CD4-positive, alpha-beta T cell (primary cell): ENCODE measurements at regions not wholly inside any gene's neighbourhood (a gene's known extent, or its start where the extent isn't known, plus 50 kb on each side); places are given as distances from the start of the nearest gene placed in this dataset.

Experiments
- ATAC-seq: fragments of 200-7000 bp; cut with Tn5 transposase; one replicate; pipeline ENCODE4 v1.10.0; 2022; ENCODE audit warnings: mild to moderate bottlenecking; ENCODE audit not compliant: poor library complexity
- CTCF ChIA-PET: fragments of 350-600 bp; sonication (Branson Sonifier 250); formaldehyde crosslinking; loops from one replicate; lab custom pipeline; 2021; ENCODE audit warnings: antibody characterized with exemption, inconsistent platforms; lab: Charles Lee
- POLR2A ChIA-PET: fragments of 350-600 bp; sonication (Branson Sonifier 250); formaldehyde crosslinking; loops from one replicate; lab custom pipeline; 2021; ENCODE audit warnings: antibody characterized with exemption, inconsistent platforms; lab: Charles Lee
- DNase-seq, 14 experiments: peaks; one replicate each; pipeline ENCODE4 v3.0.0-alpha.2; 2013 to 2020; ENCODE audit warnings: mixed read lengths in 2 of 14
- H3K27ac ChIP-seq, 2 donors: one replicate each; pipeline versions ENCODE4 v1.5.1 to v1.7.0; 2013; ENCODE audit warnings: low read length in 2 of 2, low read depth in 1 of 2, mild to moderate bottlenecking in 1 of 2
- H3K27me3 ChIP-seq, 2 experiments: 1 replicate in 1 of 2; 2 replicates in 1 of 2; pipeline versions ENCODE4 v1.6.1 to v1.7.0; 2013; ENCODE audit warnings: low read length in 2 of 2, control low read depth in 1 of 2, mild to moderate bottlenecking in 1 of 2, moderate library complexity in 1 of 2; ENCODE audit not compliant: insufficient read depth in 2 of 2, control insufficient read depth in 1 of 2
- H3K36me3 ChIP-seq: one replicate; pipeline ENCODE4 v1.6.1; 2013; ENCODE audit warnings: low read length, control low read depth; ENCODE audit not compliant: insufficient read depth
- H3K4me1 ChIP-seq: one replicate; pipeline ENCODE4 v1.6.1; 2013; ENCODE audit warnings: low read length, control low read depth; ENCODE audit not compliant: insufficient read depth
- H3K4me3 ChIP-seq: one replicate; pipeline ENCODE4 v1.5.1; 2013; ENCODE audit warnings: mild to moderate bottlenecking, low read length, moderate library complexity
- H3K9me3 ChIP-seq, 2 experiments: 1 replicate in 1 of 2; 2 replicates in 1 of 2; pipeline versions ENCODE4 v1.6.1 to v1.7.0; 2013; ENCODE audit warnings: low read length in 2 of 2, mild to moderate bottlenecking in 2 of 2, control low read depth in 1 of 2, moderate library complexity in 1 of 2; ENCODE audit not compliant: control insufficient read depth in 1 of 2, insufficient read depth in 1 of 2
- H3K27ac Mint-ChIP-seq: one replicate; pipeline ENCODE4 v1.8.0; 2020; ENCODE audit warnings: mixed read lengths
- H3K27me3 Mint-ChIP-seq: one replicate; pipeline ENCODE4 v1.8.0; 2021; ENCODE audit warnings: mixed read lengths
- H3K36me3 Mint-ChIP-seq: one replicate; pipeline ENCODE4 v1.8.0; 2021; ENCODE audit warnings: low read depth, mixed read lengths
- H3K4me1 Mint-ChIP-seq: one replicate; pipeline ENCODE4 v1.8.0; 2021; ENCODE audit warnings: low read depth, mixed read lengths
- H3K4me3 Mint-ChIP-seq: one replicate; pipeline ENCODE4 v1.8.0; 2020; ENCODE audit warnings: mild to moderate bottlenecking, mixed read lengths
- H3K9me3 Mint-ChIP-seq: one replicate; pipeline ENCODE4 v1.8.0; 2020; ENCODE audit warnings: mixed read lengths
- CTCF ChIP-seq: fragments of 200-600 bp; IDR thresholded peaks from one replicate; pipeline ENCODE4 v1.8.0; 2022; ENCODE audit warnings: antibody characterized with exemption, mild to moderate bottlenecking
- intact Hi-C, 2 experiments: fragments of 100-400 bp; cut with DNase I in 1 of 2; cut with micrococcal nuclease in 1 of 2; formaldehyde crosslinking; loops; one replicate each; pipeline versions ENCODE4 v1.15.1 to v1.9.0; 2023 to 2025; cut with DNase I, micrococcal nuclease

- no peak for DNase-seq
- ATAC-seq, result no peak
- no peaks in the 10 kb centered on the region for H3K36me3 Mint-ChIP-seq
- no peak overlapping the region for H3K27ac Mint-ChIP-seq
- intact Hi-C loops, result no loop called here
- Histone ChIP-seq H3K4me3 (no peak overlapping the region), H3K27me3 (no peaks in the 10 kb centered on the region), H3K4me1 (no peaks in the 10 kb centered on the region), H3K36me3 (no peaks in the 10 kb centered on the region), H3K9me3 (peaks cover 0 to 8% of the 10 kb centered on the region in 2 experiments), H3K27ac (no peak overlapping the region)
- peaks cover 3% of the 10 kb centered on the region for H3K9me3 Mint-ChIP-seq
- no peak for TF ChIP-seq CTCF
- POLR2A ChIA-PET, result no interaction called here
- H3K4me3 Mint-ChIP-seq, result no peak overlapping the region
- H3K4me1 Mint-ChIP-seq, result no peaks in the 10 kb centered on the region
- H3K27me3 Mint-ChIP-seq, result no peaks in the 10 kb centered on the region
- CTCF ChIA-PET, result no interaction called here
Observed at GRCh38 chr13:84399320-84400085, 517.2 kb upstream of the SLITRK1 start.

- H3K9me3 Mint-ChIP-seq, result peaks cover 13% of the 10 kb centered on the region
Observed at GRCh38 chr13:84393981-84394625, 511.8 kb upstream of the SLITRK1 start.

GRCh38 chr13:84380866-84381265 is 498.6 kb upstream of the SLITRK1 start:
- Mint-ChIP-seq H3K9me3 (peaks cover 3% of the 10 kb centered on the region), H3K4me3 (no peak overlapping the region), H3K36me3 (no peaks in the 10 kb centered on the region), H3K27ac (no peak overlapping the region), H3K27me3 (no peaks in the 10 kb centered on the region), H3K4me1 (no peaks in the 10 kb centered on the region)
- DNase-seq (no peak), ATAC-seq (no peak)
- ChIA-PET CTCF (no interaction called here), POLR2A (no interaction called here)
- Histone ChIP-seq H3K27me3 (no peaks in the 10 kb centered on the region), H3K36me3 (no peaks in the 10 kb centered on the region), H3K9me3 (peaks cover 6 to 10% of the 10 kb centered on the region in 2 experiments), H3K4me1 (no peaks in the 10 kb centered on the region), H3K27ac (no peak overlapping the region), H3K4me3 (no peak overlapping the region)
- no peak for TF ChIP-seq CTCF
- intact Hi-C loops, result no loop called here

More at GRCh38 chr13:84393981-84394625, 511.8 kb upstream of the SLITRK1 start:
- H3K36me3 Mint-ChIP-seq, result no peaks in the 10 kb centered on the region
- Histone ChIP-seq H3K27me3 (no peaks in the 10 kb centered on the region), H3K27ac (no peak overlapping the region), H3K4me1 (no peaks in the 10 kb centered on the region), H3K9me3 (peaks cover 0 to 7% of the 10 kb centered on the region in 2 experiments), H3K36me3 (no peaks in the 10 kb centered on the region), H3K4me3 (no peak overlapping the region)
- ChIA-PET POLR2A (no interaction called here), CTCF (no interaction called here)
- DNase-seq, result no peak
- no peak overlapping the region for H3K4me3 Mint-ChIP-seq
- intact Hi-C loops, result no loop called here
- no peak for TF ChIP-seq CTCF
- H3K4me1 Mint-ChIP-seq, result no peaks in the 10 kb centered on the region
- H3K27me3 Mint-ChIP-seq, result no peaks in the 10 kb centered on the region
- ATAC-seq, result no peak
- H3K27ac Mint-ChIP-seq, result no peak overlapping the region
